NCI-H1048 (cell line): ENCODE measurements at regions not wholly inside any gene's neighbourhood (a gene's known extent, or its start where the extent isn't known, plus 50 kb on each side); places are given as distances from the start of the nearest gene placed in this dataset.
"Not testable (repeated sequence)": the region's sequence is repeated elsewhere in the genome, so short reads cannot be mapped to it uniquely, and the experiment has no call there.

ENCODE experiments used
- DNase-seq: peaks from one replicate; lab custom pipeline; 2025; lab: John Stamatoyannopoulos, UW

DNA sequence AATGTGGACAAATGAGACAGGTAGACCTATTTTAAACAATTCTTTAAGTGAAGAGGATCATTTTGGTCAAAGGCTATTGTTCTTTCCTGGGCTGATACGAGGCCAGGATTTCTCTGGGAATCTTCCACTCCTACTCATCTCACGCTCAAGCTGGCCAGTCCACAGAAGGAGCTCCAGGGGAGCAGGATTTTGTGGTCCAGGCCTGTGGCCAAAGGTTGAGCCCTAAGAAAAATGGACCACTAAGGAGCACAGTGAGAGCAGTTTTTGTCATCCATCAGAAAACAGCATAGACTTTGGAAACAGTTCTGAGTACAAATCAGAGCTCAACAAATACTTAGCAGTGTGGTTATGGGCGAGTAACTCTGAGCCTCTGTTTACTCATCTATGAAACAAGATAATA is 260.2 kb upstream of the RUNX1 start:
- DNase-seq, result no peak

DNA sequence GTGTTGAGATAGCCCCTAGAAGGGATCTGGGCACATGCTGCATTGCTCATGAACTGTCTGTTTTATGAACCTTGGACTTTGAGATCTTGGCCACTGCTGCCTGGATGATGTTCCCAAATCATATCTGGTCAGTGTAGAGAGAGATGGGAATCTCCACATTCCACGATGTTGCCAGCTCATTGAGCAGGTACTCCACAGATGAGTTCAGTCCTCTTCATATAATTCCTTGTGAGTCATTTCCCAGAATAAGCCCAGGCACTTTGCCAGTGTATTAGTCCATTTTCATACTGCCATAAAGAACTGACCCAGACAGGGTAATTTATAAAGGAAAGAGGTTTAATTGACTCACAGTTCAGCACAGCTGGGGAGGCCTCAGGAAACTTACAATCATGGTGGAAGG is 254.0 kb upstream of the RUNX1 start:
- DNase-seq, result no peak

DNA sequence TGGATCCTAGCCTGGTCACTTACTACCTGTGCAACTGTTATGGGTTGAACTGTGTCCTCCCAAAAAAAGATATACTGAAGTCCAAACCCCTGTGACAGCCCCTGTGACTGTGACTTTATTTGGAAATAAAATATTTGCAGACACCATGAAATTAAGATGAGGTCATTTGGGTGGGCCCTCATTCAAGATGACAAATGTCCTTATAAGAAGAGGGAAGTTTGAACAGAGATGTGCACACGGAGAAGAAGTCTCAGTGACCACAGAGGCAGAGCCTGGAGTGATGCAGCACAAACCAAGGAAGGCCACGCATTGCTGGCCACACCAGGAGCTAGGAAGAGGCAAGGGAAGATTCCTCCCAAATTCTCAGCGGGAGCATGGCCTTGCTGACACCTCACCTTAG is 249.7 kb upstream of the RUNX1 start:
- no peak for DNase-seq

DNA sequence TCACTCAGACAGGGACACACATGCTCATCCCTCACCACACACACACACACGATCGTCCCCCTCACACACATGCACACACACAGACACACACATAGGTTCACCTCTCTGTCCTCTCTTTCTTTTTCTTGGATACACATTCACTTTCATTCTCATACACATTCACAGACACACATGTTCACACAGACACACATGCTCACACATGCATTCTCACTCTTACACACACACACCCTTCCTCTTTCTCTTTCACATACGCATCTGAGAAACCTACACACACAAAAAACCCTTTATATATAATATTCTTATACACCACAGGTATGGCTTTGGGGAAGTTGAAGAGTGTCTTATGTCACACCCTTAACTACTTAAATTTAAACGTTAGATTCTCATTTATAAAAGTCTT is 248.6 kb upstream of the RUNX1 start:
- no peak for DNase-seq

DNA sequence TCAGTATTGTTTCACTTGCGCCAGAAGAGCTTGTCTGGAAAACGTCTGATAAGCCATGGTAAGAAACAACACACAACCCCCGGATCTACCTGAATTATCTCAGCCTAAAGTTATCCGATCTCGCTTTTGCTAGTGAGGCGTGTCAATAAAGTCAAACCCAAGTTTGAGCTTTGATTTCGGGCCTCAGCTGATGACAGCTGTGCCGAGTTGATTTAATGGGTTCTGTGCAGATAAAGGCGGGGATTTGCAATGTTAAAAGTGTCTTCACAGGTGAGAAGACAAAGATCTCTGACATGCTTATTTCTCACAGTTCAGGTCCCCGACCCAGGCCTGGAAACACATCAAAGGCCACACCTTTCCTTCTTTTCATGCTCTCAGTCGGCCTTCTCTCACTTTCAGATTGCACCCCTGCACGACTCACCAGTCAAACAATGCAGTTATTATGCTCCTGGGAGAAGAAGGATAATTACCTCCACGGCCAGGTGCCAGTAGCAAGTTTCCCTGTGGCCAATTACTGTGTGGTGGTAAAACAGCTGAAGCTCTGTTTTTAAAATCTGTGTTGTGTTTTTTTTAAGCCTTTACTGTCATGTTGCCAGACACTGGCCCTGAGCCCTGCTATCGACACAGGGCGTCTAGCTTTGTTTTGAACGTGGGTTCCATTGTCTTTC is 245.3 kb upstream of the RUNX1 start:
- DNase-seq, result peak; percentile 80

DNA sequence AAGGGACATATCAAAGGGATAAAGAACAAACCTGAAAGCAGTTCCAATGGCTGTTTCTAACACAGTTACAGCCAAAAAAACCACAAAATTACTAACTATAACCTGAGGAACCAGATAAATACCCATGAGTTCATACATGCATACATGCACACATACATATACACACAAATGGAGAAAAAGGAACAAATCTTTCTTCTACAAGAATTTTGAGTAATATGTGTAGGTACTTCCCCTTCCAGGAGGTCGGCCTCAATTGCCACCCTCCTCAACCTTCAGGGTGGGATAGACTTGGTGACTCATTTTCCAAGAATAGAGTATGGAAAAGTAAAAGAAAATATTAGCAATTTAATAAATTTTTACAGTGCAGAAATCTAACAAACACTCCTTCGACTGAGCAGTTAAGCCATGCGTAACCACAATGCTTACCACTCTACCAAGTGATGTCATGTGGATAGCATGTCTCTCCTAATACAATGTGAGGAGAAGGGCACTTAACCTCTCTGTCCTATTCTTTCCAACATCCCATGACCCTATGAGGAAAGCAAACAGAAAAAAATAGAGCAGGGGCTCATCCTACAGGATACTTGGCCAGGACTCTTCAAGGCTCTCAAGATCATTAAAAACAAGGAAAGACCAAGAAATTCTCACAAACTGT is 243.0 kb upstream of the RUNX1 start:
- DNase-seq, result no peak

DNA sequence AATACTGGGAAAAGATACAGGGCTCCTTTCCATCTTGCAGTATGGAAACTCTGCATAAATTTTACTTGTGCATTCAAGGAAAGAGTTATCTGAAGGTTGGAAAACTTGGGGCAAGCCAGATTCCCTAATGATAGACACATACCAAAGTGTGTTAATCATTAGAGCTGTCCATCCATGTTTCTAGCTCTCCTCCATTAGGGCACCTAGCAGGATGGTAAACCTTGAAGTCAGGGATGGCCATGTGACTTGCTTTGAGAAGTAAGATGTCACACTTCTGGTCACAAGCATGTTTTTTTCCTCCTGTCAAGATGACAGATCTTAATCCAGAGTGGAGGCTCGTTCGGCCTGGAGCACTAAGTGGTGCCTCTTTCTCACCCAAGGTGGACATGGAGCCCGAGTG is 241.9 kb upstream of the RUNX1 start:
- DNase-seq, result no peak

DNA sequence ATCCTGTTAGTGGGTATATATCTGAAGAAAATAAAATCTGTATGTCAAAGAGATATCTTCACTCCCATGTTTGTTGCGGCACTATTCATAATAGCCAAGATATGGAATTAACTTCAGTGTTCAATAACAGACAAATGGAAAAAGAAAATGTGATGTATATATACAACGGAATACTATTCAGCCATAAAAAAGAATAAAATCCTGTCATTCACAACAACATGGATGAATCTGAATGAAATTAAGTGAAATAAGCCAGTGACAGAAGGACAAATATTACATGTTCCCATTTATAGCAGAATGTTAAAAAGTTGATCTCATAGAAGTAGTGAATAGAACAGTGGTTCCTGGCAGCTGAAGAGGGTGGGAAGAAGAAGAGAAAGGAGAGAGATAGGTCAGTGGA is 239.1 kb upstream of the RUNX1 start:
- no peak for DNase-seq

DNA sequence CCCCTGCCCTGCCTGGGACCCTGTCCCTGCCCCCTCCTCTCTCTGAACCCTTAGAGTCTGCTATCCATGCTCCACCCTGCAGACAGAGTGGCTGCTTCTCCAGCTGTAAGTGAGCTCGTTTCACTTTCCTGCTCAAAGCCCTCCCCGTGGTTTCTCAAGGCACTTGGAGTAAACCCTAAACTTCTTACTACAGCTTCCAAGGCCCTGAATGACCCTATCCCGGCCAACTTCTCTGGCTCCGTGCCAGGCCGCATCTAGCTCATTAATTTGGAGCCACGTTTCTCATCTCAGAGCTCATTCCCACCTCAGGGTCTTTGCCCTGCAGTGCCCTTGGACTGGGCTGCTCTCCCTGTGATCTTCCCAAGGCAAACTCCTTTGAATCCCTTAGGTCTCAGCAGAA is 235.1 kb upstream of the RUNX1 start:
- no peak for DNase-seq

DNA sequence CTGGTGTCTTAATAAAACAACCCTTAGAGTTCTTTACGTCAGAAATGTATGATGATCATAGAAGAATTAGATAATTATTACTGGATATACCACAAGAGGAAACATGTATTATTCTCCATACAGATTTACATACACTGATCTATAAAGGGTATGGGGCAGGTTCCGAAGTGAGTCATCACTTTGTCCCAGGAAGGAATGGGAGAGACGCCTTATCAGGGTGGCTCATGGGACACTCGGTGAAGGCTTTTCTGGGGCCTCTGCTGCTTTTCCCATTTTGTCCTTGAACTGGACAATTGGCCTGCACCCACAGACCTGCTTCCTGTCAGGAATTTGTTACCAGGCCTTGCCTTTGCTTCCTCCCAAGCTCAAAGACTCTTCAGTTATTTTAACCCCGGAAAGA is 233.8 kb upstream of the RUNX1 start:
- DNase-seq, result no peak

DNA sequence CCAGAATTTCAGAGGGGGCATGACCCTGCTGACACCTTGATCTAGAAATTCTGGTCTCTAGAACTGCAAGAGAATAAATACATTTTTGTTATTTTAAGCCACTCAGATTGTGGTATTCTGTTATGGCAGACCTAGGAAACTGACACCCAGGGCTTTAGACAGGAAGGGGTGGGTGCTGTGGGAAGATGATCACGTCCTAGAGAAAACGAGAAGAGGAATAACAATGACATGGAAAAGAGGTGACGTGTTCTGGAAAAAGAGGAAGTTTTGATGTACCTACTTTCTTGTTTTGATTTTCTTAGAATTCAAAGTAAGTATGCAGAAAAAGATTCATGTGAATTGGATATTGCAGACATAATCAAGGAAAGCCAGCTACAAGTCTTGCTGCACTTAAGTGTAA is 232.9 kb upstream of the RUNX1 start:
- DNase-seq, result no peak

DNA sequence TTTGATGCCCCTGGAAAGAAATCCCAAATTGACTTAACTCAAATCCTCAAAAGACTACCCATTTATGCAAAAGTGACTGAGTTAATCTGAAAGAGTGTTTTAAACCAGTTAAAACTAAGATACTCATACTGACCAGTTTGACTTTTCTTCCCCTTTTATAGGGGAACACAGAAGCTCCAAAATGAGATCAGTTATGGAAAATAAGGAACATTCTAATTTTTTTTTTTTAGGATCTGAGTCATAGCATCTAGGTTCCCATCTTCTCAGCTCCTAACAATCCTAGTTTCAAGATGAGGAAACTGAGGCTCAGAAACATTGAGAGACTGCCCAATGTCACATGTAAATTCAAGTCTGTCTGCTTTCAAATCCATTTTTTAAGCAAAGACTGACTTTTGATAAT is 231.1 kb upstream of the RUNX1 start:
- DNase-seq, result no peak

DNA sequence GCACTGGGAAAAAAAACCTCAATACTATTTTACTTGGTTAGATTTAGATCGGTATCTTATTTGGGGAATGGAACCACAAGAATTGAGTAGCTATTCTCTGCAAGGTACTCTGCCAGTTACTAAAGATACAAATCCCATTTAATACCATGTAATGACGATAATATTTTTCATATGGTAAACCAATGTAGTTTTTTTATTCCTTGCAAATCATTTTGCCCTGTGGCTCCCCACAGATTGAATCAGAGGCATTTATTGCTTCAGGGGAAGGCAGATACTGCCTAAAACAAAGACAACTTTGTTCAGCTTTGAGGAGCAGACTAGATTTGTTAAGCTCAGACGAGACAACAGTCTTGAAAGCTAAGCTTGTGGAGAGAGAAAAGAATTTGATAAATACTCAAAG is 226.7 kb upstream of the RUNX1 start:
- DNase-seq, result peak; percentile 79

DNA sequence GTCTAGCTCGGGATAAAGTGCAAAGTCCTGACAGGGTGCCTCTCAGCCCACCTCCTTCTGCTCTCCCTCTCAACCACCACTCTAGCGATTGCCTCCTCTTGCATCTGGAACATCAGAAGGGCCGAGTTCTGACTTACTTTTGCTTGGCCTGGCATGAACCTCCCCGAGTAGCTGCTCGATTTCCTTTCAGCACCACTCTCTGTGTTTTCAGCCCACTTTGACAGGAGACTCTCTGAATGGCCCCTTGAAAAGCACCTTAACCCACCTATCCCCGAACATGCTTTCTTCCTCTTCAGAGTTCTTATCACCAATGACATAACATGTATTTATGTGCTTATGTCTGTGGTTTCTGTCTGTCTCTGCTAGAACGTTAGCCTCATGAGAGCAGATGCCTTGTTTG is 225.8 kb upstream of the RUNX1 start:
- DNase-seq, result no peak

DNA sequence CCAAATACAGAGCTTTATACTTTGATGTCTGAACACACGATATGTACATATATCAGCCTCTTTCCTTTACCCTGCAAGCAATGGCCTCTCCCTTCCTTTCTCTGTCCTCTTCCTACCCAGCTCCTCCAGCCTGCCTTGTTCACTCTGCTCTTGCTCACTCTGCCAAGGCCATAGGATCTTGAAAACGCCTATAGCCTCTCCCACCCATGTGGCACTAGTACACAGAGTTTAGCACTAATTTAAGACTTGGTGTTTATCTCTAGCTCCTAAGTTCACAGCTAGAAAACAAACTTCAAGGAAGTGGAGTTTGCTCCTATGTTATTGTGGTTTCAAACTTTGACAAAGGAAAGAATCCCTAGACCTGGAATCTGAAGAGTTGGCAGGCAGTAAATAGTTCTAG is 225.0 kb upstream of the RUNX1 start:
- DNase-seq, result no peak

DNA sequence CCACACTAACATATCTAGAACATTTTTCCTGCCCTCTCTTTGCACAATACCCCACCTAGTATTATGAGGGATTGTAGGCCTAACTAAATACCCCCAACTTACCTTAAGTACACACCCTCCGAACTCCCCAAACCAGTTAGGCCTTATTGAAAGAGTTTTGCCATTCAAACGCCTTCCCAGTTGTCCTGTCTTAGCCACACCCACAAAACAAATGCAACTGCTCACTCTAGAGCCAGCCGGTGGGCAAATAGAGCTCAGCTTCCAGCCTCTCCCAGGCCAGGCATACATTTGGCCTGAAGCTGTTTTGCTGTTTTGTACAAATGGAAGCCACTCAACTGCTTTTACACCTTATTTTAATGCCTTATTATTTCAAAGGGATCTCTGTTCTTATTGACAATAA is 224.2 kb upstream of the RUNX1 start:
- peak; percentile 27 for DNase-seq

DNA sequence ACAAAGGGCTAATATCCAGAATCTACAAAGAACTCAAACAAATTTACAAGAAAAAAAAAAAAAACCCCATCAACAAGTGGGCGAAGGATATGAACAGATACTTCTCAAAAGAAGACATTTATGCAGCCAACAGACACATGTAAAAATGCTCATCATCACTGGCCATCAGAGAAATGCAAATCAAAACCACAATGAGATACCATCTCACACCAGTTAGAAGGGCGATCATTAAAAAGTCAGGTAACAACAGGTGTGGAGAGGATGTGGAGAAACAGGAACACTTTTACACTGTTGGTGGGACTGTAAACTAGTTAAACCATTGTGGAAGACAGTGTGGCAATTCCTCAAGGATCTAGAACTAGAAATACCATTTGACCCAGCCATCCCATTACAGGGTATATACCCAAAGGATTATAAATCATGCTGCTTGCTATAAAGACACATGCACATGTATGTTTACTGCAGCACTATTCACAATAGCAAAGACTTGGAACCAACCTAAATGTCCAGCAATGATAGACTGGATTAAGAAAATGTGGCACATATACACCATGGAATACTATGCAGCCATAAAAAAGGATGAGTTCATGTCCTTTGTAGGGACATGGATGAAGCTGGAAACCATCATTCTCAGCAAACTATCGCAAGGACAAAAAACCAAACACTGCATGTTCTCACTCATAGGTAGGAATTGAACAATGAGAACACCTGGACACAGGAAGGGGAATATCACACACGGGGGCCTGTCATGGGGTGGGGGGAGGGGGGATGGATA is 222.4 kb upstream of the RUNX1 start:
- DNase-seq, result not testable (repeated sequence)

DNA sequence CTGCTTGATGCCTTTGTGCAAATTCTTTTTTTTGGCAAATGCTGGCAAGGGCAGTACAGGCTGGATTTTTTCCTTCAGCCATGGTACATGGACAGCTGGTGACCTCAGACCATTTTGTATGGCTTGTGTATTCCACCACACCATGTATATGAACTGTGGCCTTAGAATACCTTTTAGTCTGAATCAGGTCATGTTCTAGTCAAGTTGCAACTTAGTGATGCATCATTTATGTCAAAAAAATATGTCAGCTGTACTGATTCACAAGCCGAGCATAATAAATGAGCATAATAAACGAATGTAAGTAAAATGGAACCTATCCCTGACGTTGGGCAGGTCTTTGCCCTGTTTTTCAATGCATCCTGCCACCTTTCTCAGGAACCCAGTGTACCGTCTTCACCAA is 219.7 kb upstream of the RUNX1 start:
- no peak for DNase-seq

DNA sequence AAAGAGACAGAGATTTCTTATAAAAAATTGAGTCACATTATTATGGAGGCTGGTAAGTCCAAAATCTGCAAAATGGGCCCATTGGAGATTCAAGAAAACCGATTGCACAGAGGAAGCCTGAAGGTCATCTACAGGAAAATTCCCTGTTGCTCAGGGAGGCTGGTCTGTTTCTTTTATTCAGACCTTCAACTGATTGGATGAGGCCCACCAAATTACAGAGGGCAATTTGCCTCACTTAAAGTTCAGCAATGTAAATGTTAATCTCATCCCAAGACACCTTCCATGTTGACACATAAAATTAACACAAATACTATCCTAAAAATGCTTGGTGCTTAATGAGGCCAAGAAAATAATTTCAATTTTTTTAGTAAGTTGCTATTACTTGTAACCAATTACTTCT is 219.2 kb upstream of the RUNX1 start:
- no peak for DNase-seq

DNA sequence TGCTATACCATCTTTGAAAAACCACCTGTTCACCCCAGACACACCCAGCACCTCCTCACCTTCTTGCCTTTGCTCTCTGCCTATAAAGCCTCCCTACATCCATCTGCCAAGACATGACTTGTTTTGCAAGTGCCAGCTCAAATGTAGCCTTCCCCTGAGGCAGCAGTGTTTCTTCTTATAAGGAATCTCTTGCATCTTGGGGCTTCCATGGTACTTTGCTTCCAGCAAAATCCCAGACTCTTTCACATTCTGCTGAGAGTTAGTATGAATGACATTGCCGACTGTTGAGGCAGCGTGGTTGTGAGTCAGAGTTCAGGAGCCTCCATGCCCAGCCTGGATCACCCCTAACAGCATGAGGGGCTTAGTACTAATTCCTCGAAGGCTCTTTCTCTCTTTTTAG is 217.4 kb upstream of the RUNX1 start:
- no peak for DNase-seq

DNA sequence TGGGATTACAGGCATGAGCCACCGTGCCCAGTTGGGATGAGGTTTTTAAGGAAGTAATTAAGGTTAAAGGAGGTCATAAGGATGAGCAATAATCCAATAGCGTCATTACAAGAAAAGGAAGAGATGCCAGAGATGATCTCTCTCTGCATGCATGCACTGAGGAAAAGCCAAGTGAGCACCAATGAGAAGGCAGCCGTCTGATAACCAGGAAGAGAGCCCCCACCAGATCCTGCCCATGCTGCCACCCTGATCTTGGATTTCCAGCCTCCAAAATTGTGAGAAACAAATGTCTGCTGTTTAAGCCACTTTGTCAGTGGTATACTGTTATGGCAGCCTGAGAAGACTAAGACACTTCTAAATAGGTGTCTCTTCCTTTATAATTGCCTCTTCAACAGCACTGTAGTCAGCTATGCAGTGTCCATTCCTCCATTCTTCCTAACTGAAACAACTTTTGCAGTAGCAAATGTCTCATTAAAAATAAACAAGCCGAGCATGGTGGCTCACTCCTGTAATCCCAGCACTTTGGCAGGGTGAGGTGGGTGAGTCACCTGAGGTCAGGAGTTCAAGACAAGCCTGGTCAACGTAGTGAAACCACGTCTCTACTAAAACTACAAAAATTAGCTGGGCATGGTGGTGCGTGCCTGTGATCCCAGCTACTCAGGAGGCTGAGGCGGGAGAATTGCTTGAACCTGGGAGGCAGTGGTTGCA is 216.2 kb upstream of the RUNX1 start:
- DNase-seq, result no peak

DNA sequence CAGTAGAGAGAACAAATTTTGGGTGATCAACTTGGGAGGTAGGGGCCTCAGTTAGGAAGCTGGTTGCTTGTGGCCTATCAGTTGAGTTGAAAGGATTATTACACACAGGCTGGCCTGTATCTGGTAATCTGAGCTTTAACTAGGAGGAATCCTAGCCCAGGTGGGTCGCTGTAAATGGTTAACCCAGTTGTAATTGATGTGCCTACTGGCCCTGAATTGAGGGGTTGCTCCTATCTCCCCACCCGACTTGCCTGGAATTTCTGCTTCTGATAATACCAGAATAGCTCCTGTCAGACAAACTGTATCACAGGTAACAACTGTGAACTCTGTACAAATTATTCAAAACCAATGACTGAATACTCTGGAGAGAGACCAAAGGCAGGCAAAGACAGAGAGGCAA is 210.4 kb upstream of the RUNX1 start:
- DNase-seq, result no peak

DNA sequence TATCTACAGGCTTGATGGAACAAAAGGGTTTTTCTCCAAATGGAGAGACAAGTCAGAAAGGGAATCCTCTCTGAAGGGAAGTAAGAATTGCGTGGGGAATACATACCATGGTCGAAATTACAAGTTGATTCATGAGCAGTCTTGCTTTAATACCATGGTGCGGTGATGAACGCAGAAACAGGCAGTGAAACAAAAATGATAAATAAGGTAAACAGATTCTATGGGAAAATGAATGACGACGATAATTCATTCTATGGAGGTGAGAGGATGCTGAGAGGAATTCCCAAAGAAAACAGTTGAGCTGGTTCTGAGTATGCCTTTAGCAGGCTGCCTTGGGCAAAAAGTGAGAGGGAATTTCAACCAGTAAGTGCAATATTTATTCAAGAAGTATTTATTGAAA is 209.4 kb upstream of the RUNX1 start:
- DNase-seq, result no peak
